Amygdala (tissue), 56 donors: ENCODE measurements at regions not wholly inside any gene's neighbourhood (a gene's known extent, or its start where the extent isn't known, plus 50 kb on each side); places are given as distances from the start of the nearest gene placed in this dataset.
A peak's percentile ranks its signal among the peaks of the same experiment; 100 is the strongest.
"Not testable (repeated sequence)": the region's sequence is repeated elsewhere in the genome, so short reads cannot be mapped to it uniquely, and the experiment has no call there.

Source experiments
- DNase-seq, 56 donors: peaks; one replicate each; lab custom pipeline; 2025; lab: John Stamatoyannopoulos, UW

DNA sequence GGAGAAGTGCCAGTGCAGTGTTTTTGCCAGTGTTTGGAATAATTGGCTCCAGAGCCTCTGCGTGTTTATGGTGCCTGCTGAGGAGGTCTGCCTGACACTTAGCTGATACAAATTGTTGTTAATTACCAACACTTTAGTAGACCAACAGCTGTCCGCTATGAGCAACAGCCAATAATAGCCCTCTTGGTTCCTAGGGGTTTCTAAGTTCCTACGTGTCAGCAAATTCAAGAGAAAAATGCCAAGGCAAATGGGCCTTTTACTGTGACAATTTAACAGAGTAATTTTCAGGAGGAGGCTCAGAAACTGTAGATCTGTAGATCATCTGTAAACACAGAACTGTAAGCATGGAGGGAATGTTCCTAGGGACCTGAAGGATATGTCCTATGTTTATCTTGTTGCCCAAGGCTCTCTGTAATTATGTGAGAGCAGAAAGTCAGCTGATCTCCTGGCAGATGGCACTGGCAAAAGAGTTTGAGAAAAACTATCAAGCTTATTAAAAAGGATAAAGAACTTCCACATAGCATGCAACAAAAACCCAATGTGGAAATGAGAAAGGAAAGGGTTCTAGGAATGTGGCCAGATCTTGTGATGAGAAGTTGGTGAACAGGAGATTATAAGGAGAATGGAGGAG lies 157.7 kb downstream of the GJA1 start:
- peak in 6 of 56 donors; percentile 2 to 22 (median 8) for DNase-seq

DNA sequence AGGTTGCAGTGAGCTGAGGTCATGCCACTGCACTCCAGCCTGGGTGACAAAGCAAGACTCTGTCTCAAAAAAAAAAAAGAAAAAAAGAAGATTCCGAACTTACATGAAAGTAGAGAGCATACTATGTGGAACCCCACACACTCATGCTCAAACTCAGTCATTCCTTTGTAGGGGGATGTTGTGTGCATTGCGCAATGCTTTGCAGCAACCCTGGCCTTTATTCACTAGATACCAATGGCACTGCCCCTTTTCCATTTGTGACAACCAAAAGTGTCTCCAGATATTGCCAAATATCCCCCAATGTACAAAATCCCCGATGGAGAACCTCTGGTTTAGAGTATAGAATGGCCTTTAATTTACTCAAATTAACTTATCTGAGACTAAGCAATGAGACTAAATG lies 158.6 kb downstream of the GJA1 start:
- no peak for DNase-seq

- no peak for DNase-seq
These were observed 160.2 kb downstream of the GJA1 start for GRCh38 chr6:121595646-121596045.

GRCh38 chr6:121596441-121596840 lies 161.0 kb downstream of the GJA1 start:
- no peak for DNase-seq

DNA sequence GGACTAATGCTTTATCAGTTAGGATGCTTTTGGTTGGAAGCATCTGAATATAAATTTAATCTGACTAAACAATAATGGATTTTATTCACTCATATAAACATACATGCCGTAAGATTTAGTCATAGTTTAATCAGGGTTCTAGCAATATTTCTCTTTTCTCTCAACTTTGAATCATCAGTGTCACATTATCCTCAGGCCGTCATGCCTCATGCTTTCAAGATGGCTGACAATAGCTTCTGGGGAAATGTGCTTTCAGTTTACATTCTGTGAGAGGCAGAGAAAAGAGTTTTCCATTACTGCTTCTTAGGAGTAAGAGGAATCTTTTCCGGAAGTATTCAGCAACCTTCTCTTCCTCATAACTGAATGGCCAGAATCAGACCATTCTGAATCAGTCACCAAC lies 162.2 kb downstream of the GJA1 start:
- no peak for DNase-seq

DNA sequence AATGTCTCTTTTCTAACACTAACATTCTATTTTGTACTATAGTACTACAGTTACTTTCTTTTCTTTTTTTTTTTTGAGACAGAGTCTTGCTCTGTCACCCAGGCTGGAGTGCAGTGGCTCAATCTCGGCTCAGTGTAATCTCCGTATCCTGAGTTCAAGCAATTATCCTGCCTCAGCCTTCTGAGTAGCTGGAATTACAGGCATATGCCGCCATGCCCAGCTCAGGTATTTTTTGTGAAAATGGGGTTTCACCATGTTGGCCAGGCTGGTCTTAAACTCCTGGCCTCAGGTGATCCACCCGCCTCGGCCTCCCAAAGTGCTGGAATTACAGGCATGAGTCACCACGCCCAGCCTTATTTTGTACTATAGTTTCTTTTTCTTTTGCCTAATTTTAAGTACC lies 163.9 kb downstream of the GJA1 start:
- not testable (repeated sequence) for DNase-seq

DNA sequence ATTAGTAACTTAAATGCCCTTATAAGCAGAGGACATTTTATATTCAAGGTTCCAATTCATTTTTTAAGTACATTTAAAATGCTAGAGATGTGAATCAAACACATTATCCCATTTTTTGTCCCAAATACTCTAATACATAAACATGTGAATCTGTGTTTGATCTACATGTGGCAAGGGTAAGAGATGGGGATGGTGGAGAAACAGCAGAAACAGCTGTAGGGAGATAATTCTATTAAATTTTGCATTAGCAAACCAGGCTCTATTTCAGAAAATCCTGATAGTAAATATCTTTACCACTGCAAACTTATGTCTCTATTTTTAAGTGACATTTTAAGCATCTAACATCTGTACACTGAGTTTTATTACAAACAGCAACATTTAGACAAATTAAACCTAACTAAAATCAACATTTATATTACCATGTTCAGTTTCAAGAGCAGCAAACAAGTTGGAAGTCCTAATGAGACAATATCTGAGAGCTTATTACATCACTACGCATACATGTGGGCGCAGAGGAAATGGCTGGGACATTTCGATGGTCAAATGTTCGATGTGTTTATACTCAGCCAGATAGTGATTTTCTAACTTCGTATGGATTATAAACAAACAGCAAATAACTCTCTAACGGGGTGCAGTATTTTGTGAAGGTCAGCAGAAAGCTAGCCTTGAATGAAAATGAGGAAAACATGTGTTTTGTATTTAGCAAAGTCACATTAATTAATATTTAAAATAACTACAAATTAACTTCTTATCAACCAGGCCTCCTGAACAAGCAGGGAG lies 165.1 kb downstream of the GJA1 start:
- DNase-seq: no peak

- DNase-seq: no peak
These were observed 168.0 kb downstream of the GJA1 start for GRCh38 chr6:121603486-121603885.

- DNase-seq: no peak
These were observed 172.3 kb downstream of the GJA1 start for GRCh38 chr6:121607721-121608120.

GRCh38 chr6:121608270-121608669 lies 172.8 kb downstream of the GJA1 start:
- DNase-seq: no peak

GRCh38 chr6:121609281-121609680 lies 173.8 kb downstream of the GJA1 start:
- no peak for DNase-seq

GRCh38 chr6:121612927-121613326 lies 177.5 kb downstream of the GJA1 start:
- DNase-seq: no peak

DNA sequence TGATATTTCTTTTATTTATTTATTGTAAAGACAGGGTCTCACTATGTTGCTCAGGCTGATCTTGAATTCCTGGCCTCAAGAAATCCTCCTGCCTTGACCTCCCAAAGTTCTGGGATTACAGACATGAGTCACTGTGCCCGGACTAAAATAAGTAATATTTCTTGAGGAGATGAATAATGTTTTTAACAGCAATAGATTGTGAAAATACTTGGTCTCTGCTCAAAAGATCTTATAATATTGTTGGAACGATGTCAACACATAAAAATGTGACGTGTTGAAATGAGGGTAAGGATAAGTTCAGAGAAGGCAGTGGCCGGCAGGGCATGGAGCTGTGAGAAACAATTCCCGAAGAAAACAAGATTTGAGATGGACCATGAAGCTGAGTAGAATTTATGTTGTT lies 178.7 kb downstream of the GJA1 start:
- no peak for DNase-seq

- no peak for DNase-seq
These were observed 180.0 kb downstream of the GJA1 start for GRCh38 chr6:121615493-121615892.

- DNase-seq: no peak
These were observed 181.0 kb downstream of the GJA1 start for GRCh38 chr6:121616406-121616805.

DNA sequence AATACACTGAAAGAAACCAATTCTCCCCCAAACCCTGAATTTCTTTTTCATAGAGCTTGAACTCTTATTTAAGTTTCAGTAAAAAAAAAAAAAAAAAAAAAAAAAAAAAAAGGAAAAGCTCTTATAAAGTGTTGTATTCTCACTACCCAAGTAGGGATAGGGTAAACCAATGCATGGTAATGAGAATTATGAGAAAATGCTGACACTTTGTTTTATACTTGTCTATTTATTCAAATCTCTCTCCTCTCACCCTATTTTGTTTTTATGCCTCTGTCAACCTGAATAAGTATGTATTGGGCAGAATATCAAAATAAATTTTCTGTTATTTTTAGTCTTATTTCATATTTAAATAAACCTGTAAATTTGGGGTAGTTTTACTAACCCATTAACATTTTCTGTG lies 181.9 kb downstream of the GJA1 start:
- DNase-seq: no peak

DNA sequence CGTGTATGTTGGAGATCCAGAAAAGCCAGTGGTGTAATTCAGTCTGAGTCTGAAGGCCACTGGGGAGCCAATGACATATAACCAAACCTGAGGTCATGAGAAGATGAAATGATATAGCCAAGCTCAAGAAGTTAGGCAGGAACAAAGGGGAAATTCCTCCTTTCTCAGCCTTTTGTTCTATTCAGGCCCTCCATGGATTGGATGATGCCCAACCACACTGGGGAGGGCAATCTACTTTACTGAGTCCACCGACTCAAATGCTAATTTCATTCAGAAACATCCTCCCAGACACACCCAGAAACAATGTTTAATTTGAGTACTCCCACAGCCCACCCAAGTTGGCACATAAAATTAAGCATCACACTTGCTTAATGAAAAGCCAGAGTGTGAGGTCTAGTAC lies 183.6 kb downstream of the GJA1 start:
- no peak for DNase-seq

DNA sequence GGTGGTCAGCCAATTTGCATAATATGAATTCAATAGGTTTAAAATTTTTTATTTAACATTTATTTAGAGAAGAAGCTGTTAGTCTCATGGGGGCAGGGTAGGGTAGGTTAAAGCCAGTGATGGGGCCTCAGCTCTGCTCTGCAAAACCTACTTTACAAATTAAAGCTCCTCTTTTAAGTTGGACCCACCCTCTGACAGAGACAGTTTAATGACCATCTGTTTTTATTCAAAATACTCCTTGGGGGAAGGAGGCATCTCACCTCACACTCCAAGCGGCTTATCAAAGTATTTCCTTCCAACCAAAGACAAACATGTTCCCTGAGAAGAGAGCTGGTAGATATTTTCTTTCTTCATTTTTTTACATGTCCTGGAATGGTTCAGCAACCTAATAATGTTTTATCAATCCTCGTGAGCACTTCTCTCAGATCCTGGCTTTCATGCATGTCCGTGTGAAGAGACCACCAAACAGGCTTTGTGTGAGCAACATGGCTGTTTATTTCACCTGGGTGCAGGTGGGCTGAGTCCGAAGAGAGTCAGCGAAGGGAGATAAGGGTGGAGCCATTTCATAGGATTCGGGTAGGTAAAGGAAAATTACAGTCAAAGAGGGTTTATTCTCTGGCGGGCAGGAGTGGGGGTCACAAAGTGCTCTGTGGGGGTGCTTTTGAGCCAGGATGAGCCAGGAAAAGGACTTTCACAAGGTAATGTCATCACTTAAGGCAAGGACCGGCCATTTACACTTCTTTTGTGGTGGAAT lies 184.7 kb downstream of the GJA1 start:
- no peak for DNase-seq

DNA sequence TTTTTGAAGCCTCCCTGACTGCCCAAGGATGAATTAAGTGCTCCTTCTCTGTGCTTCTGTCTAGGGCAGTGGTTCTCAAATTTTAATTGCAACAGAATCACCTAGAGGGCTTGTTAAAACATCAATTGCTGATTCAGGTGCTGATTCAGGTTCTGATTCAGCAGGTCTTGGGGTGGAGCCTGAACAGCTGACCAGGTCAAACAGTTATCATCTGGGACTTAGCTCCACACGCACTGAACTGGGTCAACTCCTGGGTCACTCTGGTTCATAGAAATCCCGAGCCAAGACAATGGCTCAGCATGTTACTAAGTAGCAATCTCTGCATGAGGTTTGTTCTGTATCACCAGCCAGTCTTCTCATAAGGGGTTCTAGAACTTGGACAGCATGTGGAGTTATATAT lies 192.3 kb downstream of the GJA1 start:
- no peak for DNase-seq

- no peak for DNase-seq
These were observed 195.3 kb downstream of the GJA1 start for GRCh38 chr6:121630716-121631115.

DNA sequence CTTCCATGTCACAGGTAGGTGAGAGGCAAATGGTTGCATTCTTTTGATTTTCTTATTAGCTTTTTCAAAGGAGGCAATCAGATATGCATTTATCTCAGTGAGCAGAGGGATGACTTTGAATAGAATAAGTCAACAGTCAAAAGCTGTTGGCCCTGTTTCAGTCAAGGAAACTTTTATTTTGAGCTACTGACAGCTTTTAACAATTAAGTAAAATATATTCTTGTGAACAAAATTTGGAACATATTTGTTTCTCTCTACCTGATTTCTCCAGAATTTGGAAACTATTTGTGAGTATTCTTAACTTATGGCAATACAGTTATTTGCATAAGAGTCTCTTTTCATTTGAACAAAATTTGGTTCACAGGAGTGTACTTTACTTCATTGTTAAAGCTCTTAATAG lies 196.3 kb downstream of the GJA1 start:
- not testable (repeated sequence) for DNase-seq

GRCh38 chr6:121633309-121633708 lies 197.9 kb downstream of the GJA1 start:
- no peak for DNase-seq
